Adrenal gland (tissue), 9 donors: ENCODE measurements at regions not wholly inside any gene's neighbourhood (a gene's known extent, or its start where the extent isn't known, plus 50 kb on each side); places are given as distances from the start of the nearest gene placed in this dataset.

ENCODE experiments used
- DNase-seq, 7 donors: peaks; one replicate each; pipeline ENCODE4 v3.0.0-alpha.2; 2019 to 2020
- H3K27ac ChIP-seq, 5 donors: fragments of 200-600 bp; sonication (generic) in 4 of 5; 1 replicate in 3 of 5; 2 replicates in 2 of 5; pipeline versions ENCODE4 v1.5.1 to v1.8.0; 2016 to 2020; ENCODE audit warnings: mild to moderate bottlenecking in 1 of 5
- H3K27me3 ChIP-seq: fragments of 200-600 bp; 2 replicates; pipeline ENCODE4 v1.8.0; 2021
- H3K36me3 ChIP-seq, 2 donors: fragments of 200-600 bp; replicated peaks in 1 of 2; 1 replicate in 1 of 2; 2 replicates in 1 of 2; pipeline versions ENCODE4 v1.5.1 to v1.8.0; 2018 to 2022
- H3K4me1 ChIP-seq, 2 donors: fragments of 200-600 bp; replicated peaks in 1 of 2; 1 replicate in 1 of 2; 2 replicates in 1 of 2; pipeline versions ENCODE4 v1.5.1 to v1.8.0; 2018 to 2021
- H3K4me3 ChIP-seq, 4 donors: fragments of 200-600 bp; sonication (generic) in 3 of 4; one replicate each; pipeline ENCODE4 v1.5.1; 2016 to 2018
- H3K9me3 ChIP-seq, 3 donors: fragments of 200-600 bp; sonication (generic) in 1 of 3; replicated peaks in 1 of 3; 1 replicate in 2 of 3; 2 replicates in 1 of 3; pipeline versions ENCODE4 v1.5.1 to v1.8.0; 2016 to 2021
- CTCF ChIP-seq, 6 experiments: fragments of 450-650 bp in 4 of 6; fragments of 200-600 bp in 2 of 6; sonication (generic) in 1 of 6; IDR thresholded peaks; 1 replicate in 5 of 6; 2 replicates in 1 of 6; pipeline versions ENCODE4 v1.5.1 to v1.8.0; 2016 to 2021; ENCODE audit warnings: antibody characterized with exemption in 6 of 6, mild to moderate bottlenecking in 2 of 6, moderate library complexity in 1 of 6
- POLR2A ChIP-seq, 2 donors: fragments of 450-650 bp; IDR thresholded peaks; one replicate each; pipeline ENCODE4 v1.6.1; 2017; ENCODE audit warnings: antibody characterized with exemption in 2 of 2, mild to moderate bottlenecking in 2 of 2, moderate library complexity in 1 of 2
- WGBS, 4 donors: extraction: QIAGEN DNeasy Blood & Tissue Kit in 2 of 4; methylation state at CpG; one replicate each; pipeline versions ENCODE4 v1.1.5 to v1.1.7; 2013 to 2017; 5-methylcytosine and 5-hydroxymethylcytosine counted together
- intact Hi-C, 2 donors: fragments of 100-400 bp; cut with DNase I; formaldehyde crosslinking; loops; one replicate each; pipeline versions ENCODE4 v1.14.1 to v1.15.0; 2022 to 2023
- donor health status: healthy with polysubstance abuse.
- donor health status: Bipolar disorder and iron deficiency.
- donor health status: DM: yes; HTN: yes; CAD: no.
- donor health status: DM: no; HTN: no; CAD: no.
- donor health status: DM: no; HTN: no; CAD: no.

GRCh38 chr13:21813110-21813509 is 142.2 kb downstream of the FGF9 start:
- Histone ChIP-seq H3K4me1 (no peaks in the 10 kb centered on the region), H3K9me3 (no peaks in the 10 kb centered on the region), H3K36me3 (no peaks in the 10 kb centered on the region), H3K4me3 (no peak overlapping the region), H3K27ac (no peak overlapping the region), H3K27me3 (no peaks in the 10 kb centered on the region)
- no peak for DNase-seq
- 82 to 95% (median 90%) methylated on average over 4 of the region's 4 CpGs for WGBS, 4 donors
- TF ChIP-seq CTCF (IDR thresholded peaks at IDR 0.05), result no peak
- TF ChIP-seq POLR2A (IDR thresholded peaks at IDR 0.05), result no peak
- intact Hi-C loops, result no loop called here

- TF ChIP-seq POLR2A (IDR thresholded peaks at IDR 0.05) (no peak), CTCF (IDR thresholded peaks at IDR 0.05) (no peak)
- no peaks in the 10 kb centered on the region for H3K9me3 ChIP-seq
- intact Hi-C loops, result no loop called here
- H3K36me3 ChIP-seq, result no peaks in the 10 kb centered on the region
- H3K27me3 ChIP-seq, result no peaks in the 10 kb centered on the region
- no peak for DNase-seq
- H3K4me1 ChIP-seq, result no peaks in the 10 kb centered on the region
- no peak overlapping the region for H3K27ac ChIP-seq
- no peak overlapping the region for H3K4me3 ChIP-seq
- WGBS, 4 donors, result 56 to 85% (median 62%) methylated on average over 4 of the region's 4 CpGs
Measured at GRCh38 chr13:21813844-21814243, 143.0 kb downstream of the FGF9 start.

GRCh38 chr13:21814604-21815003 is 143.7 kb downstream of the FGF9 start:
- no peak for TF ChIP-seq POLR2A (IDR thresholded peaks at IDR 0.05)
- no peak for TF ChIP-seq CTCF (IDR thresholded peaks at IDR 0.05)
- no peaks in the 10 kb centered on the region for H3K9me3 ChIP-seq
- H3K27ac ChIP-seq, result no peak overlapping the region
- no peak overlapping the region for H3K4me3 ChIP-seq
- no peaks in the 10 kb centered on the region for H3K36me3 ChIP-seq
- H3K4me1 ChIP-seq, result no peaks in the 10 kb centered on the region
- intact Hi-C loops, result no loop called here
- DNase-seq, result no peak
- 71 to 84% (median 79%) methylated on average over 7 of the region's 7 CpGs for WGBS, 4 donors
- no peaks in the 10 kb centered on the region for H3K27me3 ChIP-seq

- Histone ChIP-seq H3K4me3 (no peak overlapping the region), H3K9me3 (no peaks in the 10 kb centered on the region), H3K36me3 (no peaks in the 10 kb centered on the region), H3K27me3 (no peaks in the 10 kb centered on the region), H3K4me1 (no peaks in the 10 kb centered on the region), H3K27ac (no peak overlapping the region)
- intact Hi-C loops, result no loop called here
- no peak for DNase-seq
- no peak for TF ChIP-seq CTCF (IDR thresholded peaks at IDR 0.05)
- TF ChIP-seq POLR2A (IDR thresholded peaks at IDR 0.05), result no peak
- WGBS, 4 donors, result 90 to 95% (median 94%) methylated on average over 20 to 25 of the region's 25 CpGs; no CpG with 5 or more reads in 1 of the 4 donors
Measured at GRCh38 chr13:21817878-21818277, 147.0 kb downstream of the FGF9 start.
